Parathyroid adenoma (tissue), 2 donors: ENCODE measurements at regions not wholly inside any gene's neighbourhood (a gene's known extent, or its start where the extent isn't known, plus 50 kb on each side); places are given as distances from the start of the nearest gene placed in this dataset.

Experiments used
- H2AFZ ChIP-seq: fragments of 300-600 bp; sonication (generic); one replicate; pipeline ENCODE4 v1.7.0; 2017; ENCODE audit warnings: antibody characterized with exemption, mild to moderate bottlenecking
- H3K27ac ChIP-seq: fragments of 300-600 bp; sonication (generic); one replicate; pipeline ENCODE4 v1.7.0; 2017
- H3K27me3 ChIP-seq: fragments of 300-600 bp; sonication (generic); one replicate; pipeline ENCODE4 v1.7.0; 2017; ENCODE audit warnings: low read length; ENCODE audit not compliant: control insufficient read depth, insufficient read depth
- H3K36me3 ChIP-seq: fragments of 300-600 bp; sonication (generic); one replicate; pipeline ENCODE4 v1.7.0; 2017; ENCODE audit warnings: low read length; ENCODE audit not compliant: control insufficient read depth, insufficient read depth
- H3K4me1 ChIP-seq: fragments of 300-600 bp; sonication (generic); one replicate; pipeline ENCODE4 v1.7.0; 2017; ENCODE audit warnings: control low read depth
- H3K4me2 ChIP-seq: fragments of 300-600 bp; sonication (generic); one replicate; pipeline ENCODE4 v1.7.0; 2017; ENCODE audit warnings: low read length
- H3K4me3 ChIP-seq: fragments of 300-600 bp; sonication (generic); one replicate; pipeline ENCODE4 v1.7.0; 2017; ENCODE audit warnings: low read depth, low read length
- H3K79me2 ChIP-seq: fragments of 300-600 bp; sonication (generic); one replicate; pipeline ENCODE4 v1.7.0; 2017; ENCODE audit warnings: control low read depth
- H3K9ac ChIP-seq: fragments of 300-600 bp; sonication (generic); one replicate; pipeline ENCODE4 v1.7.0; 2017; ENCODE audit warnings: mild to moderate bottlenecking
- H3K9me3 ChIP-seq: fragments of 300-600 bp; sonication (generic); one replicate; pipeline ENCODE4 v1.7.0; 2017; ENCODE audit warnings: low read length; ENCODE audit not compliant: control insufficient read depth
- CTCF ChIP-seq: fragments of 300-600 bp; sonication (generic); IDR thresholded peaks from one replicate; pipeline ENCODE4 v1.7.0; 2017; ENCODE audit warnings: antibody characterized with exemption, mild to moderate bottlenecking
- donor health status: primary hyperparathyroidism.

- no peaks in the 10 kb centered on the region for H3K9me3 ChIP-seq
- H3K27me3 ChIP-seq, result no peaks in the 10 kb centered on the region
- no peaks in the 10 kb centered on the region for H3K4me1 ChIP-seq
- H3K9ac ChIP-seq, result no peak overlapping the region
- H3K36me3 ChIP-seq, result no peaks in the 10 kb centered on the region
- H3K79me2 ChIP-seq, result no peaks in the 10 kb centered on the region
- no peak overlapping the region for H3K4me3 ChIP-seq
- H2AFZ ChIP-seq, result no peak overlapping the region
- no peak overlapping the region for H3K27ac ChIP-seq
- TF ChIP-seq CTCF, result no peak
- no peak overlapping the region for H3K4me2 ChIP-seq
Measured at GRCh38 chr3:152046280-152046679, 172.8 kb downstream of the SUCNR1 start.

DNA sequence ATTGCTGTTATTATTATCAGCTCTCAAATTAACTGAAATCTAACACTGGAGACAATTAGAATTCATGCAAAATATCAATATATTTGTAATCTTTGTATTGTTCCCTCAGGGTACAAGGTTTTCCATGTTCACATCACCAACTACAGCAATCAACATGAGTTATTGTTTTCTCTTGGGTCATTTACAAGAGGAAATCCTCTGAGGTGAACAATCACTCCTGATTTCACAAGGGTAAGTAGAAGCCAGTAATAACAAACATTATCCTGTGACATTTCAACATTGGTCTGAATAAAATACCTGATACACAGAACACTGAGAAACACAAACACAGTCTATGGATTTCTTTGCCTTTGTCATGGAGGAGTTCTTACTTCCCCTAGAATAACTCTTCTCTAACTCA lies 174.0 kb downstream of the SUCNR1 start:
- Histone ChIP-seq H3K4me2 (no peak overlapping the region), H2AFZ (no peak overlapping the region), H3K79me2 (no peaks in the 10 kb centered on the region), H3K27ac (no peak overlapping the region), H3K27me3 (no peaks in the 10 kb centered on the region), H3K36me3 (no peaks in the 10 kb centered on the region), H3K9me3 (no peaks in the 10 kb centered on the region), H3K4me3 (no peak overlapping the region), H3K9ac (no peak overlapping the region), H3K4me1 (no peaks in the 10 kb centered on the region)
- TF ChIP-seq CTCF, result no peak

- TF ChIP-seq CTCF, result no peak
- Histone ChIP-seq H3K79me2 (no peaks in the 10 kb centered on the region), H3K4me1 (no peaks in the 10 kb centered on the region), H3K27ac (no peak overlapping the region), H3K36me3 (no peaks in the 10 kb centered on the region), H3K9ac (no peak overlapping the region), H2AFZ (no peak overlapping the region), H3K9me3 (no peaks in the 10 kb centered on the region), H3K27me3 (no peaks in the 10 kb centered on the region), H3K4me3 (no peak overlapping the region), H3K4me2 (no peak overlapping the region)
Measured at GRCh38 chr3:152048831-152049230, 175.4 kb downstream of the SUCNR1 start.

DNA sequence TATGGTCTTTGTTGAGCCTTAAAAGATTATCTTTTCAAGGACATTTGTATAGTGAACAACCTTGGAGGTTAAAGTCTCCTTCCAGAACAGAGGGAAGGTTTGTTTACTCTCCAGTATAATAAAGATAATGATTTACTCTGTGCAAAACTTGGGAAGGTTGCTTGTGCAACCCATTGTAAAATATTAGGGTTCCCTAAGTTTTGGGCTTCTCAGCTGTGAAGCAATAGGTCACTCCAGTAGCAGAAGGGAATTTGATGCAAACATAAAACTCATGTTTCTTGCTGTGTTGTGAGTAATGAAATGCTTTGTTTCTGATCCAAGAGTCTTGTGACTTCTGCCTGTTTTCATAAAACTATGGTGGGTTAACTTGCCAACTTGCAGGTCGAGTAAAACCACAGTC lies 177.5 kb downstream of the SUCNR1 start:
- H3K9me3 ChIP-seq, result no peaks in the 10 kb centered on the region
- H3K4me3 ChIP-seq, result no peak overlapping the region
- no peak overlapping the region for H3K27ac ChIP-seq
- no peak overlapping the region for H2AFZ ChIP-seq
- no peak overlapping the region for H3K4me2 ChIP-seq
- no peaks in the 10 kb centered on the region for H3K79me2 ChIP-seq
- H3K27me3 ChIP-seq, result no peaks in the 10 kb centered on the region
- H3K4me1 ChIP-seq, result no peaks in the 10 kb centered on the region
- no peak overlapping the region for H3K9ac ChIP-seq
- H3K36me3 ChIP-seq, result no peaks in the 10 kb centered on the region
- TF ChIP-seq CTCF, result no peak

DNA sequence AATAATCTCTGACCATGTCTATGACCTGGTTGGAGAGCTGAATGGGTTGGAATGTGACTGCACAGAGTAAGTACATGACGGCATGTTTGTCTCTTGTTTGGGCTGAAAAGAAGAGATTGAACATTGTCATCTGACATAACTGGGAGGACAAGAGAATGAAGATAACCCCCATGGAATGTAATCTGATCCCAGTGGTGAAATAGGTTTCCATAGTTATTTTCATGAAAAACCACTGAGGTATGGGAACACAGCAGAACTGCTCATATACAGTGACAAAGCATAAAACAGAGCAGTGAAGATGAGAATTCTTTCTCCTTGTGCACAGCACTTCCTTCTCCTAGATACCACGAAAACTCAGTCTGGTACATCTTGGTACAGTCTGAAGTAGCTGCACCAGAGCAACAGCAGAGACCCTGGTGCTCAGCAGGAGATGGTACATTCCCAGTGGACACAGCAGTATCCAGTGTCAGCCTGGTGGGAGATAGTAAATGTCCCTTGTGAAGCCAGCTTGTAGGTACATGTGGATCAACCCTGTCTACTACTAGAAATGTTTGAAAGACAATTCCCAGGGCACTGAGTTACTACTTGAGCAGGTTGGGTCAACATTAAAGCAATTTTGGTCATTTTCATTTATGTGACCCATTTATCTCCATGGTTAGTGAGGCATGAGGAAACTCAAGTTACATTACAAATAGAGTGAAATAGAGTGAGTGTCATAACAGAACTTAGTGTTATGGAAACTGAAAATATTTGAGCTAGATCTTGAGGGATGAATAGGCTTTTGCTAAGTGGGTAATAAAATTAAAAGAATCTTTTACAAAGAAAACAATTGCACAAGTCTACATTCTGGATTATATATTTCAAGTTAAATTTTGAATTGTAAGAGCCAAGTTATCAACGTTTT lies 178.3 kb downstream of the SUCNR1 start:
- Histone ChIP-seq H3K9me3 (no peaks in the 10 kb centered on the region), H3K27me3 (no peaks in the 10 kb centered on the region), H2AFZ (no peak overlapping the region), H3K4me3 (no peak overlapping the region), H3K4me2 (no peak overlapping the region), H3K79me2 (no peaks in the 10 kb centered on the region), H3K4me1 (no peaks in the 10 kb centered on the region), H3K36me3 (no peaks in the 10 kb centered on the region), H3K9ac (no peak overlapping the region), H3K27ac (no peak overlapping the region)
- TF ChIP-seq CTCF, result no peak
